SK-N-SH treated with all-trans-retinoic acid at 6 μM for 48 hours (cell line): ENCODE measurements at regions not wholly inside any gene's neighbourhood (a gene's known extent, or its start where the extent isn't known, plus 50 kb on each side); places are given as distances from the start of the nearest gene placed in this dataset.

Experiments
- ARNTL ChIP-seq: fragments of 450-650 bp; formaldehyde crosslinking; IDR thresholded peaks from 2 replicates; pipeline ENCODE4 v1.5.0; 2020; ENCODE audit warnings: low read depth, mild to moderate bottlenecking, moderate library complexity, borderline replicate concordance
- BACH2 ChIP-seq: fragments of 250-450 bp; sonication (Bioruptor Pico); IDR thresholded peaks from 2 replicates; pipeline ENCODE4 v1.9.0; 2021; ENCODE audit warnings: mild to moderate bottlenecking, borderline replicate concordance
- CREB5 ChIP-seq: fragments of 250-450 bp; sonication (Bioruptor Pico); IDR thresholded peaks from 2 replicates; pipeline ENCODE4 v1.5.1; 2020; ENCODE audit warnings: low read depth, mild to moderate bottlenecking, moderate library complexity
- CSRNP3 ChIP-seq: fragments of 250-450 bp; sonication (Bioruptor Pico); IDR thresholded peaks from 2 replicates; pipeline ENCODE4 v1.5.1; 2021; ENCODE audit warnings: mild to moderate bottlenecking, moderate library complexity
- ESRRG ChIP-seq: fragments of 250-450 bp; sonication (Bioruptor Pico); IDR thresholded peaks from 2 replicates; pipeline ENCODE4 v1.6.1; 2021; ENCODE audit warnings: mild to moderate bottlenecking
- GLIS3 ChIP-seq: fragments of 250-450 bp; sonication (Bioruptor Pico); IDR thresholded peaks from 2 replicates; pipeline ENCODE4 v1.5.0; 2020; ENCODE audit warnings: mild to moderate bottlenecking, moderate library complexity
- ISL1 ChIP-seq: fragments of 250-450 bp; sonication (Bioruptor Pico); IDR thresholded peaks from 2 replicates; pipeline ENCODE4 v2.1.2; 2022; ENCODE audit warnings: mild to moderate bottlenecking, moderate library complexity
- PATZ1 ChIP-seq: fragments of 250-450 bp; sonication (Bioruptor Pico); IDR thresholded peaks from 2 replicates; pipeline ENCODE4 v1.8.0; 2020; ENCODE audit warnings: mild to moderate bottlenecking, moderate library complexity, borderline replicate concordance
- POU6F1 ChIP-seq: fragments of 250-450 bp; sonication (Bioruptor Pico); IDR thresholded peaks from 2 replicates; pipeline ENCODE4 v1.8.0; 2021; ENCODE audit warnings: low read depth, mild to moderate bottlenecking, moderate library complexity, borderline replicate concordance
- SNAI2 ChIP-seq: fragments of 250-450 bp; sonication (Bioruptor Pico); IDR thresholded peaks from 2 replicates; pipeline ENCODE4 v1.5.0; 2020; ENCODE audit warnings: mild to moderate bottlenecking, moderate library complexity
- TOX ChIP-seq: fragments of 250-450 bp; sonication (Bioruptor Pico); IDR thresholded peaks from 2 replicates; pipeline ENCODE4 v1.8.0; 2021; ENCODE audit warnings: mild to moderate bottlenecking, moderate library complexity, borderline replicate concordance
- ZFP3 ChIP-seq: fragments of 250-450 bp; sonication (Bioruptor Pico); IDR thresholded peaks from 2 replicates; pipeline ENCODE4 v1.5.0; 2020; ENCODE audit warnings: mild to moderate bottlenecking, moderate library complexity
- ZFP30 ChIP-seq: fragments of 450-650 bp; formaldehyde crosslinking; IDR thresholded peaks from 2 replicates; pipeline ENCODE4 v1.5.0; 2022; ENCODE audit warnings: mild to moderate bottlenecking, moderate library complexity
- ZNF8 ChIP-seq: fragments of 450-650 bp; formaldehyde crosslinking; IDR thresholded peaks from 2 replicates; pipeline ENCODE4 v1.5.0; 2020; ENCODE audit warnings: mild to moderate bottlenecking, moderate library complexity

GRCh38 chr22:23408321-23408720 lies 171.8 kb downstream of the IGLL1 start:
- TF ChIP-seq ISL1 (no peak), CSRNP3 (CRISPR knock-in tag) (no peak), POU6F1 (CRISPR knock-in tag) (no peak), GLIS3 (CRISPR knock-in tag) (no peak), PATZ1 (CRISPR knock-in tag) (no peak), TOX (CRISPR knock-in tag) (no peak), ZFP3 (no peak), CREB5 (CRISPR knock-in tag) (no peak), ARNTL (CRISPR knock-in tag) (no peak), ZFP30 (no peak), SNAI2 (no peak), ESRRG (no peak), BACH2 (CRISPR knock-in tag) (no peak), ZNF8 (CRISPR knock-in tag) (no peak)
